Prostate gland (tissue), 2 donors: ENCODE measurements at regions not wholly inside any gene's neighbourhood (a gene's known extent, or its start where the extent isn't known, plus 50 kb on each side); places are given as distances from the start of the nearest gene placed in this dataset.

ENCODE experiments used
- POLR2A ChIP-seq: fragments of 450-650 bp; IDR thresholded peaks from one replicate; pipeline ENCODE4 v1.6.1; 2016; ENCODE audit warnings: antibody characterized with exemption, mild to moderate bottlenecking
- TF ChIP-seq, protein P1 (sequence below), 4 experiments: fragments of 200-600 bp in 2 of 4; fragments of 450-650 bp in 2 of 4; sonication (generic) in 2 of 4; IDR thresholded peaks; 1 replicate in 3 of 4; 2 replicates in 1 of 4; pipeline ENCODE4 v1.5.1; 2016 to 2019; ENCODE audit warnings: antibody characterized with exemption in 4 of 4, mild to moderate bottlenecking in 2 of 4, moderate library complexity in 2 of 4

DNA sequence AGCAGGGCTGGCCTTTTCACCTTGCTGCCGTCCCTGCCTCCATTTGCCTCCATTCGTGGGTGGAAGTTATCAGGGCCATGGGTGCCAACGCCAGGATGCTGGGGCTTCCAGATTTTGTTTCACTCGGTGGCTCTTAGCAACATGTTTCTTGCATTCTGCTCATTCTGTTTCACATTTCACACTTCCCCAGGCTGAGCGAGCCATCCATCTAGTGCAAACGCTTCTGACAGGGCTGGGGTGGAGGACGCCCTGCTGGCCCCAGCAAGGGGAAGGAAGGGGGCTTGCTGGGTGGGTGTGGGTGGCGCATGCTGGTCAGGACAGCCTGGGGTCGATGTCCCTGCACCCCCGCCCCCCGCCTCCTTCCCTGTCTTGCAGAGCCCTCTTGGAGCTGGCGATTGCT, 165.2 kb downstream of the URI1 start:
- TF ChIP-seq, protein P1, sequence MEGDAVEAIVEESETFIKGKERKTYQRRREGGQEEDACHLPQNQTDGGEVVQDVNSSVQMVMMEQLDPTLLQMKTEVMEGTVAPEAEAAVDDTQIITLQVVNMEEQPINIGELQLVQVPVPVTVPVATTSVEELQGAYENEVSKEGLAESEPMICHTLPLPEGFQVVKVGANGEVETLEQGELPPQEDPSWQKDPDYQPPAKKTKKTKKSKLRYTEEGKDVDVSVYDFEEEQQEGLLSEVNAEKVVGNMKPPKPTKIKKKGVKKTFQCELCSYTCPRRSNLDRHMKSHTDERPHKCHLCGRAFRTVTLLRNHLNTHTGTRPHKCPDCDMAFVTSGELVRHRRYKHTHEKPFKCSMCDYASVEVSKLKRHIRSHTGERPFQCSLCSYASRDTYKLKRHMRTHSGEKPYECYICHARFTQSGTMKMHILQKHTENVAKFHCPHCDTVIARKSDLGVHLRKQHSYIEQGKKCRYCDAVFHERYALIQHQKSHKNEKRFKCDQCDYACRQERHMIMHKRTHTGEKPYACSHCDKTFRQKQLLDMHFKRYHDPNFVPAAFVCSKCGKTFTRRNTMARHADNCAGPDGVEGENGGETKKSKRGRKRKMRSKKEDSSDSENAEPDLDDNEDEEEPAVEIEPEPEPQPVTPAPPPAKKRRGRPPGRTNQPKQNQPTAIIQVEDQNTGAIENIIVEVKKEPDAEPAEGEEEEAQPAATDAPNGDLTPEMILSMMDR (IDR thresholded peaks at IDR 0.05): no peak
- TF ChIP-seq POLR2A: no peak
